ENCODE measurements at regions not wholly inside any gene's neighbourhood (a gene's known extent, or its start where the extent isn't known, plus 50 kb on each side); places are given as distances from the start of the nearest gene placed in this dataset.

DNA sequence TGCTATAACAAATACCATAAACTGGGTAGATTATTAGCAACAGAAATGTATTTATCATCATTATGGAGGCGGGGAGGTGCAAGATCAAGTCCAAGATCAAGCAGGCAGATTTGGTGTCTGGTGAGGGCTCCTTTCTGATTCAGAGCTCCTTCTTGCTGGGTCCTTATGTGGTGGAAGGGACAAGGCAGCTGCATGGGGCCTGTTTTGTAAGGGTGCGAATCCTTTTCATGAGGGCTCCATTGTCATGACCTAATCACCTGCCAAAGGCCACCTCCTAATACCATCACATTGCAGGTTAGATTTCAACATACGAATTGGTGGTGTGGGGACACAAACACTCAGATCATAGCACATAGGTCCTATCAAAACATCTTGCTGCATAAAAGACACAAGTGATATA is 84.4 kb upstream of the CCDC150 start:
- peaks cover 3% of the 10 kb centered on the region for H3K36me3 Mint-ChIP-seq
- DNase-seq (ENCODE audit: extremely low spot score, unreplicated experiment), result no peak
- TF ChIP-seq, protein P1, sequence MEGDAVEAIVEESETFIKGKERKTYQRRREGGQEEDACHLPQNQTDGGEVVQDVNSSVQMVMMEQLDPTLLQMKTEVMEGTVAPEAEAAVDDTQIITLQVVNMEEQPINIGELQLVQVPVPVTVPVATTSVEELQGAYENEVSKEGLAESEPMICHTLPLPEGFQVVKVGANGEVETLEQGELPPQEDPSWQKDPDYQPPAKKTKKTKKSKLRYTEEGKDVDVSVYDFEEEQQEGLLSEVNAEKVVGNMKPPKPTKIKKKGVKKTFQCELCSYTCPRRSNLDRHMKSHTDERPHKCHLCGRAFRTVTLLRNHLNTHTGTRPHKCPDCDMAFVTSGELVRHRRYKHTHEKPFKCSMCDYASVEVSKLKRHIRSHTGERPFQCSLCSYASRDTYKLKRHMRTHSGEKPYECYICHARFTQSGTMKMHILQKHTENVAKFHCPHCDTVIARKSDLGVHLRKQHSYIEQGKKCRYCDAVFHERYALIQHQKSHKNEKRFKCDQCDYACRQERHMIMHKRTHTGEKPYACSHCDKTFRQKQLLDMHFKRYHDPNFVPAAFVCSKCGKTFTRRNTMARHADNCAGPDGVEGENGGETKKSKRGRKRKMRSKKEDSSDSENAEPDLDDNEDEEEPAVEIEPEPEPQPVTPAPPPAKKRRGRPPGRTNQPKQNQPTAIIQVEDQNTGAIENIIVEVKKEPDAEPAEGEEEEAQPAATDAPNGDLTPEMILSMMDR (conservative IDR thresholded peaks at IDR 0.05), result no peak

GRCh38 chr2:196555726-196556125 is 83.8 kb upstream of the CCDC150 start:
- H3K4me3 Mint-ChIP-seq, result no peak overlapping the region

More for the DNA sequence above, 84.4 kb upstream of the CCDC150 start:
- Mint-ChIP-seq H3K27ac (no peak overlapping the region), H3K4me1 (ENCODE audit: unreplicated experiment) (peaks cover 5% of the 10 kb centered on the region), H3K27me3 (no peaks in the 10 kb centered on the region), H3K9me3 (peaks cover 4% of the 10 kb centered on the region), H3K4me3 (no peak overlapping the region)

DNA sequence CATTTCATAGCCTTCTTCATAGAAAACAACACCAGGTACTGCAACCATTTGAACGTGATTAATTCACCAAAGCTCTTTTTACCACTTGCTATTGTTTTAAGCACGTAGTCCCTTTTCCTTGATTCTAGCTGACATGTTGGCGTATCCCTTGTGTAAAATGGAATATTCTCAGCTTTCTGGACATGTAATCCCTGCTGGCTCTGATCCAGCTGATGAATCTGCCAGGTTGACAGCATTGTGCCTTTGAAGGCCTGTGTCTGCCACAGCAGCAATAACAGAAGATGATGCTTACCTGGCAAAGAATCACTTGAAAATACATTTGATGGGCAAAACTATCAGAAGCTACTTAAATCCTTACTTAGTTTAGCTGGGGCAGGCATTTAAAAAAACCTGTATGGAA is 81.0 kb upstream of the CCDC150 start:
- TF ChIP-seq, protein P1 (conservative IDR thresholded peaks at IDR 0.05), result no peak
- Mint-ChIP-seq H3K4me3 (no peak overlapping the region), H3K27me3 (no peaks in the 10 kb centered on the region), H3K9me3 (peaks cover 12% of the 10 kb centered on the region), H3K4me1 (ENCODE audit: unreplicated experiment) (no peaks in the 10 kb centered on the region), H3K36me3 (peaks cover 6% of the 10 kb centered on the region), H3K27ac (no peak overlapping the region)
- DNase-seq (ENCODE audit: extremely low spot score, unreplicated experiment), result no peak

More at GRCh38 chr2:196555726-196556125, 83.8 kb upstream of the CCDC150 start:
- Mint-ChIP-seq H3K9me3 (peaks cover 4% of the 10 kb centered on the region), H3K36me3 (peaks cover 3% of the 10 kb centered on the region), H3K4me1 (ENCODE audit: unreplicated experiment) (peaks cover 5% of the 10 kb centered on the region), H3K27ac (no peak overlapping the region), H3K27me3 (no peaks in the 10 kb centered on the region)
- DNase-seq (ENCODE audit: extremely low spot score, unreplicated experiment), result no peak
- TF ChIP-seq, protein P1 (conservative IDR thresholded peaks at IDR 0.05), result no peak

GRCh38 chr2:196563876-196564275 is 75.6 kb upstream of the CCDC150 start:
- no peak for DNase-seq (ENCODE audit: extremely low spot score, unreplicated experiment)
- peaks cover 4% of the 10 kb centered on the region for H3K4me1 Mint-ChIP-seq (ENCODE audit: unreplicated experiment)
- TF ChIP-seq, protein P1 (conservative IDR thresholded peaks at IDR 0.05), result no peak
- peaks cover 8% of the 10 kb centered on the region for H3K9me3 Mint-ChIP-seq
- no peak overlapping the region for H3K4me3 Mint-ChIP-seq
- H3K36me3 Mint-ChIP-seq, result peaks cover 6% of the 10 kb centered on the region
- no peaks in the 10 kb centered on the region for H3K27me3 Mint-ChIP-seq
- no peak overlapping the region for H3K27ac Mint-ChIP-seq

GRCh38 chr2:196565106-196565765 is 74.3 kb upstream of the CCDC150 start:
- H3K4me3 Mint-ChIP-seq, result no peak overlapping the region
- H3K27me3 Mint-ChIP-seq, result no peaks in the 10 kb centered on the region
- no peak overlapping the region for H3K27ac Mint-ChIP-seq
- H3K4me1 Mint-ChIP-seq (ENCODE audit: unreplicated experiment), result peaks cover 4% of the 10 kb centered on the region
- no peak for DNase-seq (ENCODE audit: extremely low spot score, unreplicated experiment)
- TF ChIP-seq, protein P1 (conservative IDR thresholded peaks at IDR 0.05), result no peak
- H3K9me3 Mint-ChIP-seq, result peaks cover 8% of the 10 kb centered on the region
- peaks cover 6% of the 10 kb centered on the region for H3K36me3 Mint-ChIP-seq

All from type B pancreatic cell (in vitro differentiated cells).